ENCODE measurements at regions not wholly inside any gene's neighbourhood (a gene's known extent, or its start where the extent isn't known, plus 50 kb on each side); places are given as distances from the start of the nearest gene placed in this dataset.

DNA sequence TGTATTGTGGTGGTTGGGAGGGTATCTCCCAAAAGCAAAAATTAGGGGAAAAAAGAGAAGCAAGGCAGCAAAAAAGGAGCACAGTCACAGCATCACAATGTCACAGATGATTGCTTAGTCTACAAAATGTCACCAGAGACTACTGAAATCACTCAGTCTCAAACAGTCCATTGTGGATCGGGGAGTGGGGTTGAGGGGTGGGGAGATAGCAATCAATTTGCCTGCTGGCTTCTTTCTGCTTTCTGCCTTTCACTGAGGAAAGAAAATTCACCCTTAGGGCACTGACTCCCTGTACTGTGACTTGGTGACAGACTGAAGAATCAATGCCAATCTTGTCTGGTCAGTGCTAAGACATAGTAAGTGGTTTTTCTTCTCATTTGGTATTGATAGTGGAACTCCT lies 2127.1 kb upstream of the PCDH20 start:
- Mint-ChIP-seq H3K9me3 (ENCODE audit: unreplicated experiment) (no peaks in the 10 kb centered on the region), H3K4me1 (ENCODE audit: low read depth, unreplicated experiment) (no peaks in the 10 kb centered on the region), H3K27ac (ENCODE audit: unreplicated experiment) (no peak overlapping the region), H3K4me3 (ENCODE audit: unreplicated experiment) (no peak overlapping the region), H3K36me3 (ENCODE audit: low read depth, unreplicated experiment) (no peaks in the 10 kb centered on the region), H3K27me3 (ENCODE audit: low read depth, unreplicated experiment) (peaks cover 3% of the 10 kb centered on the region)
- Histone ChIP-seq H3K27me3 (ENCODE audit: insufficient read depth, low read length) (no peaks in the 10 kb centered on the region), H3K4me2 (ENCODE audit: low read length) (no peak overlapping the region), H3K9ac (ENCODE audit: low read length) (no peak overlapping the region), H3K27ac (ENCODE audit: low read depth, low read length) (no peak overlapping the region), H3K9me3 (ENCODE audit: insufficient read depth, low read depth, low read length) (no peaks in the 10 kb centered on the region), H3K4me1 (ENCODE audit: insufficient read depth, low read length) (no peaks in the 10 kb centered on the region), H2AFZ (ENCODE audit: low read depth, low read length) (no peak overlapping the region), H3K36me3 (ENCODE audit: insufficient read depth, low read length) (no peaks in the 10 kb centered on the region), H3K79me2 (ENCODE audit: insufficient read depth, low read length) (no peaks in the 10 kb centered on the region), H3K4me3 (ENCODE audit: insufficient read depth, low read depth, low read length) (no peak overlapping the region), H4K20me1 (ENCODE audit: insufficient read depth, low read length) (no peaks in the 10 kb centered on the region)
- no peak for DNase-seq (ENCODE audit: low read depth)
- TF ChIP-seq, protein P1, sequence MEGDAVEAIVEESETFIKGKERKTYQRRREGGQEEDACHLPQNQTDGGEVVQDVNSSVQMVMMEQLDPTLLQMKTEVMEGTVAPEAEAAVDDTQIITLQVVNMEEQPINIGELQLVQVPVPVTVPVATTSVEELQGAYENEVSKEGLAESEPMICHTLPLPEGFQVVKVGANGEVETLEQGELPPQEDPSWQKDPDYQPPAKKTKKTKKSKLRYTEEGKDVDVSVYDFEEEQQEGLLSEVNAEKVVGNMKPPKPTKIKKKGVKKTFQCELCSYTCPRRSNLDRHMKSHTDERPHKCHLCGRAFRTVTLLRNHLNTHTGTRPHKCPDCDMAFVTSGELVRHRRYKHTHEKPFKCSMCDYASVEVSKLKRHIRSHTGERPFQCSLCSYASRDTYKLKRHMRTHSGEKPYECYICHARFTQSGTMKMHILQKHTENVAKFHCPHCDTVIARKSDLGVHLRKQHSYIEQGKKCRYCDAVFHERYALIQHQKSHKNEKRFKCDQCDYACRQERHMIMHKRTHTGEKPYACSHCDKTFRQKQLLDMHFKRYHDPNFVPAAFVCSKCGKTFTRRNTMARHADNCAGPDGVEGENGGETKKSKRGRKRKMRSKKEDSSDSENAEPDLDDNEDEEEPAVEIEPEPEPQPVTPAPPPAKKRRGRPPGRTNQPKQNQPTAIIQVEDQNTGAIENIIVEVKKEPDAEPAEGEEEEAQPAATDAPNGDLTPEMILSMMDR (IDR thresholded peaks at IDR 0.05; ENCODE audit: insufficient read depth, low read depth, low read length) = no peak
- no peak for TF ChIP-seq EZH2 (IDR thresholded peaks at IDR 0.05; ENCODE audit: insufficient read depth, low read length)
- no peak for FAIRE-seq

DNA sequence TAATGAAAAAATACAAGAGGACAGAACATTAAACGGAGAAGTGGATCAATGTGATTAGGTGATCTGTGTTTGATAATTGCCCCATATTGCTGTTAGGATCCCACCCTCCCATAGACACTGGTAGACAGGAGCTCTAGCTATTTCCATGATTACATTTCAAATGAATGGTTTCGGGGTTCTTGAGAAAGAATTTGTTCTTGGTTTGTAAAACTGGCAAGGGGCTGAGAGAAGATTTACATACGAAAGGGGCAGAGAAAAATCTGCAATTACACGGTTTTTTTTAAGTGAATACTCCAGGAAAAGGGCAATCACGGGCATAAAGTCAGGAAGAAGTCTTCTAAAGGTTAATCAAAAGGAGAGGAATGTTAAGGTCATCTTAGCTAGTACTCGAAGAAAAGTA lies 2125.7 kb upstream of the PCDH20 start:
- DNase-seq (ENCODE audit: low read depth) = no peak

DNA sequence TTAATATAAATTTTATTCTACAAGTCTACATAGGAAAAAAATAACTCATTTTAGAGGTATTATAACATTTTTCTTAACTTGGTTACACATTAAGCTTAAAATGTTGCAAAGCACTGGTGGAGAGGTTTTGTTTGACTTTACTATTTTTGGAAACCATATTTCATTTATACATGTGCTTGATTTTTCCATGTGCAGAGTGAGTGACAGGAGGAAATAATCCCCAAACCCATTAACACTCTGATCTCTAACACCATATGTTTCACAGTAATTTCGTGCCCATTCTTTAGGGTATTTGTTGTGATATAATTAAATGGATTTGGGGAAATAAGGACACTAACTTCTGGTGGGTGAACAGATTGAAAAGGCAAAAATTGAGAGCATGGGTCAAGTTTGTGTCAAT lies 2124.4 kb upstream of the PCDH20 start:
- no peak overlapping the region for H3K27ac ChIP-seq (ENCODE audit: low read depth, low read length)
- H3K9me3 ChIP-seq (ENCODE audit: insufficient read depth, low read depth, low read length) = no peaks in the 10 kb centered on the region
- no peak overlapping the region for H3K4me3 ChIP-seq (ENCODE audit: insufficient read depth, low read depth, low read length)
- no peak overlapping the region for H2AFZ ChIP-seq (ENCODE audit: low read depth, low read length)
- H3K4me1 Mint-ChIP-seq (ENCODE audit: low read depth, unreplicated experiment) = no peaks in the 10 kb centered on the region
- DNase-seq (ENCODE audit: low read depth) (no peak), FAIRE-seq (no peak)
- H3K4me1 ChIP-seq (ENCODE audit: insufficient read depth, low read length) = no peaks in the 10 kb centered on the region
- TF ChIP-seq EZH2 (IDR thresholded peaks at IDR 0.05; ENCODE audit: insufficient read depth, low read length) = no peak
- TF ChIP-seq, protein P1 (IDR thresholded peaks at IDR 0.05; ENCODE audit: insufficient read depth, low read depth, low read length) = no peak
- H3K9ac ChIP-seq (ENCODE audit: low read length) = no peak overlapping the region
- H4K20me1 ChIP-seq (ENCODE audit: insufficient read depth, low read length) = no peaks in the 10 kb centered on the region
- H3K36me3 Mint-ChIP-seq (ENCODE audit: low read depth, unreplicated experiment) = no peaks in the 10 kb centered on the region
- no peak overlapping the region for H3K4me3 Mint-ChIP-seq (ENCODE audit: unreplicated experiment)
- no peaks in the 10 kb centered on the region for H3K27me3 ChIP-seq (ENCODE audit: insufficient read depth, low read length)
- H3K9me3 Mint-ChIP-seq (ENCODE audit: unreplicated experiment) = no peaks in the 10 kb centered on the region
- H3K79me2 ChIP-seq (ENCODE audit: insufficient read depth, low read length) = no peaks in the 10 kb centered on the region
- H3K36me3 ChIP-seq (ENCODE audit: insufficient read depth, low read length) = no peaks in the 10 kb centered on the region
- peaks cover 3% of the 10 kb centered on the region for H3K27me3 Mint-ChIP-seq (ENCODE audit: low read depth, unreplicated experiment)
- no peak overlapping the region for H3K4me2 ChIP-seq (ENCODE audit: low read length)
- no peak overlapping the region for H3K27ac Mint-ChIP-seq (ENCODE audit: unreplicated experiment)

More for the DNA sequence above, 2125.7 kb upstream of the PCDH20 start:
- Mint-ChIP-seq H3K4me3 (ENCODE audit: unreplicated experiment) (no peak overlapping the region), H3K27ac (ENCODE audit: unreplicated experiment) (no peak overlapping the region), H3K9me3 (ENCODE audit: unreplicated experiment) (no peaks in the 10 kb centered on the region), H3K36me3 (ENCODE audit: low read depth, unreplicated experiment) (no peaks in the 10 kb centered on the region), H3K27me3 (ENCODE audit: low read depth, unreplicated experiment) (peaks cover 3% of the 10 kb centered on the region), H3K4me1 (ENCODE audit: low read depth, unreplicated experiment) (no peaks in the 10 kb centered on the region)
- H4K20me1 ChIP-seq (ENCODE audit: insufficient read depth, low read length) = no peaks in the 10 kb centered on the region
- no peaks in the 10 kb centered on the region for H3K79me2 ChIP-seq (ENCODE audit: insufficient read depth, low read length)
- H3K4me1 ChIP-seq (ENCODE audit: insufficient read depth, low read length) = no peaks in the 10 kb centered on the region
- H3K4me3 ChIP-seq (ENCODE audit: insufficient read depth, low read depth, low read length) = no peak overlapping the region
- no peaks in the 10 kb centered on the region for H3K36me3 ChIP-seq (ENCODE audit: insufficient read depth, low read length)
- no peak overlapping the region for H3K4me2 ChIP-seq (ENCODE audit: low read length)
- no peak for FAIRE-seq
- H3K27ac ChIP-seq (ENCODE audit: low read depth, low read length) = no peak overlapping the region
- no peak overlapping the region for H3K9ac ChIP-seq (ENCODE audit: low read length)
- H3K27me3 ChIP-seq (ENCODE audit: insufficient read depth, low read length) = no peaks in the 10 kb centered on the region
- H2AFZ ChIP-seq (ENCODE audit: low read depth, low read length) = no peak overlapping the region
- TF ChIP-seq EZH2 (IDR thresholded peaks at IDR 0.05; ENCODE audit: insufficient read depth, low read length) = no peak
- TF ChIP-seq, protein P1 (IDR thresholded peaks at IDR 0.05; ENCODE audit: insufficient read depth, low read depth, low read length) = no peak
- no peaks in the 10 kb centered on the region for H3K9me3 ChIP-seq (ENCODE audit: insufficient read depth, low read depth, low read length)

All from astrocyte (in vitro differentiated cells and primary cell).